Stimulated activated CD8-positive, alpha-beta memory T cell treated with anti-CD3 and anti-CD28 coated beads, Interleukin-7, amount 100 ng/mL, for 48 hours (primary cell): ENCODE measurements at regions not wholly inside any gene's neighbourhood (a gene's known extent, or its start where the extent isn't known, plus 50 kb on each side); places are given as distances from the start of the nearest gene placed in this dataset.

Source experiments
- DNase-seq, 2 donors: peaks; one replicate each; pipeline ENCODE4 v3.0.0-alpha.2; 2020; ENCODE audit warnings: low read depth in 1 of 2; ENCODE audit errors: extremely low read depth in 1 of 2

GRCh38 chr9:89234205-89235067 lies 55.8 kb upstream of the SHC3 start:
- peak; percentile 36 to 55 for DNase-seq

- DNase-seq, result no peak
Measured at GRCh38 chr9:89236955-89237573, 58.4 kb upstream of the SHC3 start.

- no peak for DNase-seq
Measured at GRCh38 chr9:89238424-89238823, 59.8 kb upstream of the SHC3 start.

GRCh38 chr9:89243296-89244061 lies 64.9 kb upstream of the SHC3 start:
- DNase-seq, result no peak

- DNase-seq, result no peak
Measured at GRCh38 chr9:89246840-89247239, 64.2 kb upstream of the CKS2 start.

- DNase-seq, result no peak
Measured at GRCh38 chr9:89247431-89248353, 63.3 kb upstream of the CKS2 start.

- no peak for DNase-seq
Measured at GRCh38 chr9:89249001-89249400, 62.0 kb upstream of the CKS2 start.

GRCh38 chr9:89252651-89253267 lies 58.2 kb upstream of the CKS2 start:
- no peak for DNase-seq

GRCh38 chr9:89254058-89254772 lies 56.8 kb upstream of the CKS2 start:
- no peak for DNase-seq

GRCh38 chr9:89254773-89255125 lies 56.2 kb upstream of the CKS2 start:
- DNase-seq, result no peak

GRCh38 chr9:89256225-89256624 lies 54.8 kb upstream of the CKS2 start:
- no peak for DNase-seq

- no peak for DNase-seq
Measured at GRCh38 chr9:89256642-89257041, 54.4 kb upstream of the CKS2 start.

GRCh38 chr9:89260525-89260924 lies 50.5 kb upstream of the CKS2 start:
- no peak for DNase-seq
